T-helper 2 cell (primary cell): ENCODE measurements at regions not wholly inside any gene's neighbourhood (a gene's known extent, or its start where the extent isn't known, plus 50 kb on each side); places are given as distances from the start of the nearest gene placed in this dataset.
A peak's percentile ranks its signal among the peaks of the same experiment; 100 is the strongest.
"Not testable (repeated sequence)": the region's sequence is repeated elsewhere in the genome, so short reads cannot be mapped to it uniquely, and the experiment has no call there.

ENCODE experiments used
- DNase-seq, 5 experiments: peaks; one replicate each; pipeline versions ENCODE4 v3.0.0 to v3.0.0-alpha.2; 2012 to 2022

GRCh38 chr4:11119474-11119873 is 309.2 kb downstream of the HS3ST1 start:
- DNase-seq, result no peak

- DNase-seq, result no peak
These were observed 310.2 kb downstream of the HS3ST1 start for GRCh38 chr4:11118513-11118912.

GRCh38 chr4:11116940-11117339 is 311.8 kb downstream of the HS3ST1 start:
- DNase-seq, result no peak

GRCh38 chr4:11111876-11112275 is 316.8 kb downstream of the HS3ST1 start:
- DNase-seq, result no peak

- no peak for DNase-seq
These were observed 317.3 kb downstream of the HS3ST1 start for GRCh38 chr4:11111370-11111769.

GRCh38 chr4:11106759-11107158 is 321.9 kb downstream of the HS3ST1 start:
- no peak for DNase-seq

GRCh38 chr4:11106190-11106589 is 322.5 kb downstream of the HS3ST1 start:
- DNase-seq, result no peak

- DNase-seq, result no peak
These were observed 323.0 kb downstream of the HS3ST1 start for GRCh38 chr4:11105715-11106114.

GRCh38 chr4:11098461-11098860 is 330.2 kb downstream of the HS3ST1 start:
- DNase-seq, result no peak

- DNase-seq, result no peak
These were observed 331.0 kb downstream of the HS3ST1 start for GRCh38 chr4:11097725-11098124.

- DNase-seq, result no peak
These were observed 347.7 kb downstream of the HS3ST1 start for GRCh38 chr4:11081006-11081405.

GRCh38 chr4:11079171-11079570 is 349.5 kb downstream of the HS3ST1 start:
- no peak for DNase-seq

- no peak for DNase-seq
These were observed 354.0 kb downstream of the HS3ST1 start for GRCh38 chr4:11074581-11075241.

- DNase-seq, result no peak
These were observed 355.1 kb downstream of the HS3ST1 start for GRCh38 chr4:11073621-11074051.

- no peak for DNase-seq
These were observed 355.7 kb downstream of the HS3ST1 start for GRCh38 chr4:11072999-11073398.

GRCh38 chr4:11072463-11072862 is 356.2 kb downstream of the HS3ST1 start:
- DNase-seq, result no peak

GRCh38 chr4:11070813-11071212 is 357.9 kb downstream of the HS3ST1 start:
- no peak for DNase-seq

- no peak for DNase-seq
These were observed 359.0 kb downstream of the HS3ST1 start for GRCh38 chr4:11069581-11070211.

- no peak for DNase-seq
These were observed 359.6 kb downstream of the HS3ST1 start for GRCh38 chr4:11069083-11069482.

- DNase-seq, result peak in 1 of 5 experiments; percentile 3
These were observed 362.1 kb downstream of the HS3ST1 start for GRCh38 chr4:11066584-11066983.

GRCh38 chr4:11060637-11061036 is 368.1 kb downstream of the HS3ST1 start:
- DNase-seq, result not testable (repeated sequence)

- DNase-seq, result not testable (repeated sequence)
These were observed 370.4 kb upstream of the CLNK start for GRCh38 chr4:11054937-11055336.

- no peak for DNase-seq
These were observed 369.1 kb upstream of the CLNK start for GRCh38 chr4:11053601-11054220.

- no peak for DNase-seq
These were observed 366.6 kb upstream of the CLNK start for GRCh38 chr4:11051181-11051580.
